Type B pancreatic cell (in vitro differentiated cells): ENCODE measurements at regions not wholly inside any gene's neighbourhood (a gene's known extent, or its start where the extent isn't known, plus 50 kb on each side); places are given as distances from the start of the nearest gene placed in this dataset.

ENCODE experiments used
- DNase-seq: peaks from one replicate; pipeline ENCODE4 v3.0.0; 2021; ENCODE audit warnings: mixed read lengths; ENCODE audit not compliant: unreplicated experiment; ENCODE audit errors: extremely low spot score
- H3K27ac Mint-ChIP-seq: 2 replicates; pipeline ENCODE4 v1.8.0; 2021; ENCODE audit warnings: mild to moderate bottlenecking, mixed read lengths
- H3K27me3 Mint-ChIP-seq: 2 replicates; pipeline ENCODE4 v1.8.0; 2021; ENCODE audit warnings: mixed read lengths
- H3K36me3 Mint-ChIP-seq: 2 replicates; pipeline ENCODE4 v1.8.0; 2021; ENCODE audit warnings: mixed read lengths
- H3K4me1 Mint-ChIP-seq: one replicate; pipeline ENCODE4 v1.8.0; 2021; ENCODE audit warnings: mixed read lengths; ENCODE audit not compliant: unreplicated experiment
- H3K4me3 Mint-ChIP-seq: 2 replicates; pipeline ENCODE4 v1.8.0; 2021; ENCODE audit warnings: mild to moderate bottlenecking, mixed read lengths
- H3K9me3 Mint-ChIP-seq: 2 replicates; pipeline ENCODE4 v1.8.0; 2021; ENCODE audit warnings: mixed read lengths
- TF ChIP-seq, protein P1 (sequence below): fragments of 200-600 bp; sonication (generic); conservative IDR thresholded peaks from 2 replicates; pipeline ENCODE4 v1.5.0; 2021; ENCODE audit warnings: antibody characterized with exemption, mild to moderate bottlenecking

DNA sequence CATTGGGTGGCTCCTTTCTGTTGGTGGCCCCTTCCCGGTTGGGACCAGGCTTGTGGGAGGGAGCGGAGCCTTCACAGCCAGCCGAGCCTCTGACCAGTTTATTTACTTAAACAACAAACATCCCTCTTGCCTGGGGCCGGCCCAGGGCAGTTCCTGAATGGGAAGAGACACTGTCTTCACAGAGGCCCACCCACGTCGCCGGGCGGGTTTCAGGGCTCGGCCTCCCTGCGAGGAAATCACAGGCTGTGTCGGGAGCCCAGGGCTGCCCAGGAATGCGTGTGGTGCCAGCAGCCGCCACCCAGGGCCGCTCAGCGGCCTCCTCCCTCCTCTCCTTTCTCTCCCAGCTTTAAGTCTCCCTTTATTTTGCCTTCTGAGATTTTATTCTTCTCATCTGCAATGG, 132.5 kb downstream of the HSD17B3 start:
- Mint-ChIP-seq H3K4me1 (peaks cover 17% of the 10 kb centered on the region), H3K4me3 (peak overlapping the region; percentile 57), H3K9me3 (no peaks in the 10 kb centered on the region), H3K36me3 (no peaks in the 10 kb centered on the region), H3K27ac (peak overlapping the region; percentile 61), H3K27me3 (no peaks in the 10 kb centered on the region)
- TF ChIP-seq, protein P1, sequence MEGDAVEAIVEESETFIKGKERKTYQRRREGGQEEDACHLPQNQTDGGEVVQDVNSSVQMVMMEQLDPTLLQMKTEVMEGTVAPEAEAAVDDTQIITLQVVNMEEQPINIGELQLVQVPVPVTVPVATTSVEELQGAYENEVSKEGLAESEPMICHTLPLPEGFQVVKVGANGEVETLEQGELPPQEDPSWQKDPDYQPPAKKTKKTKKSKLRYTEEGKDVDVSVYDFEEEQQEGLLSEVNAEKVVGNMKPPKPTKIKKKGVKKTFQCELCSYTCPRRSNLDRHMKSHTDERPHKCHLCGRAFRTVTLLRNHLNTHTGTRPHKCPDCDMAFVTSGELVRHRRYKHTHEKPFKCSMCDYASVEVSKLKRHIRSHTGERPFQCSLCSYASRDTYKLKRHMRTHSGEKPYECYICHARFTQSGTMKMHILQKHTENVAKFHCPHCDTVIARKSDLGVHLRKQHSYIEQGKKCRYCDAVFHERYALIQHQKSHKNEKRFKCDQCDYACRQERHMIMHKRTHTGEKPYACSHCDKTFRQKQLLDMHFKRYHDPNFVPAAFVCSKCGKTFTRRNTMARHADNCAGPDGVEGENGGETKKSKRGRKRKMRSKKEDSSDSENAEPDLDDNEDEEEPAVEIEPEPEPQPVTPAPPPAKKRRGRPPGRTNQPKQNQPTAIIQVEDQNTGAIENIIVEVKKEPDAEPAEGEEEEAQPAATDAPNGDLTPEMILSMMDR: no peak
- peak; percentile 82 for DNase-seq

DNA sequence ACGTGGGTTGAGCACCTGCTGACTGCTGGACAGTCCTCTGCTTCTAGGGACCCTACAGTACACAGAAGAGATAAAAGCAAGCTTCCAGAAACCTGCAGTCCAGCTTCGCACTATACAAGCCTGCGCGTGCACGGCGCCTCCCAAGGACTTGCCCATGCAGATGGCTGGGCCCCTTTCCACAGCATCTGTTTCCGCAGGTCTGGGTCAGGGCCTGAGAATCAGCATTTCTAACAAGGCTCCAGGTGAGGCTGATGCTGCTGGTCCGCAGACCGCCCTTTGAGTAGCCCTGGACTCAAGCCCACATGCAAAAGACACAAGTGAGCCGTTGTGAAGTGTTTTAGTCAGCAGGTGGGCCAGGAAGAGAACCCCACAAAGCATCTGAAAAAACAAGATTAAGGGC, 133.1 kb downstream of the HSD17B3 start:
- DNase-seq: no peak
- H3K27ac Mint-ChIP-seq: peak overlapping the region; percentile 61
- TF ChIP-seq, protein P1: no peak
- no peaks in the 10 kb centered on the region for H3K36me3 Mint-ChIP-seq
- H3K27me3 Mint-ChIP-seq: no peaks in the 10 kb centered on the region
- H3K9me3 Mint-ChIP-seq: no peaks in the 10 kb centered on the region
- peaks cover 17% of the 10 kb centered on the region for H3K4me1 Mint-ChIP-seq
- H3K4me3 Mint-ChIP-seq: no peak overlapping the region

DNA sequence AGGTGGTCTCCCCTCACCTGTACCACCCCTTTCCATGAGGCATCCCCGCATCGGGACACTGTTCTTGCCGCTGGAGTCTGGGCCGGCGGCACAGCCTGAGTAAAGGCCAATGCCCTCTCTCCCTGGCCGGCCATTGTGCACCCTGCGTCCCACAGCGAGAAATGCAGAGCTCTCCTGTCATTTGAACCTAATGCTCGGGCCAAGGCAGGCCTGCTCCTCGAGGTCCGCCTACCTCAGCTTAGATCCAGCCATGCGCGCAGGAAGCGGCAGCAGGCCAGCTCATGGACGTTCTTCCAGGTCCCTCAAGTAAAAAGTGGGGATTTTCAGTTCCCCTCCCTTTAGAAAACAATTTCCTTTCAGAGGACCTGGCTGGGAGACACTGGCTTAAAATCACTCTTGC, 135.0 kb downstream of the HSD17B3 start:
- H3K27ac Mint-ChIP-seq: no peak overlapping the region
- H3K4me3 Mint-ChIP-seq: no peak overlapping the region
- H3K36me3 Mint-ChIP-seq: no peaks in the 10 kb centered on the region
- peaks cover 5% of the 10 kb centered on the region for H3K9me3 Mint-ChIP-seq
- DNase-seq: no peak
- H3K27me3 Mint-ChIP-seq: peaks cover 9% of the 10 kb centered on the region
- peaks cover 18% of the 10 kb centered on the region for H3K4me1 Mint-ChIP-seq
- TF ChIP-seq, protein P1: no peak

DNA sequence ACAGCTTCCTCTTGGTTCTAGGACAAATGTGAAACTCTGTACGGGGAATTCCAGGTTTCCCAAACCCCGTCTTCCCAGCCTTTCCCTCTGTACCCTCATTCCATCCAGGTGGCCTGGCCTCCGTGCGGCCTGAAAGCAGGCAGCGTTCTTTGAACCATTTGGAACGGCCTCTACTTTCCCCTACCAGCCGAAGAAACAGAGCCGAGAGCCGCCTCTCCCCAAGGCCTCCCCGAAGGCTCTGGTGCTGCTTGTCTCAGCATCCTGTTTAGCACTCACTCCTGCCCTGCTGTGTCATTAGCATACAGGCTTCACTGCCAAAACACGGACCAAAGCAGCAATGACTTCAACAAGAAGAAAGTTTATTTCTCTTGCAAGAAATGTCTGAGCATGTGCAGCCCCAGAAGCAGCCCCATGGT, 137.7 kb downstream of the HSD17B3 start:
- peaks cover 13% of the 10 kb centered on the region for H3K27me3 Mint-ChIP-seq
- TF ChIP-seq, protein P1: no peak
- H3K36me3 Mint-ChIP-seq: no peaks in the 10 kb centered on the region
- H3K4me1 Mint-ChIP-seq: peaks cover 11% of the 10 kb centered on the region
- no peak overlapping the region for H3K4me3 Mint-ChIP-seq
- H3K9me3 Mint-ChIP-seq: peaks cover 14% of the 10 kb centered on the region
- DNase-seq: no peak
- H3K27ac Mint-ChIP-seq: no peak overlapping the region

DNA sequence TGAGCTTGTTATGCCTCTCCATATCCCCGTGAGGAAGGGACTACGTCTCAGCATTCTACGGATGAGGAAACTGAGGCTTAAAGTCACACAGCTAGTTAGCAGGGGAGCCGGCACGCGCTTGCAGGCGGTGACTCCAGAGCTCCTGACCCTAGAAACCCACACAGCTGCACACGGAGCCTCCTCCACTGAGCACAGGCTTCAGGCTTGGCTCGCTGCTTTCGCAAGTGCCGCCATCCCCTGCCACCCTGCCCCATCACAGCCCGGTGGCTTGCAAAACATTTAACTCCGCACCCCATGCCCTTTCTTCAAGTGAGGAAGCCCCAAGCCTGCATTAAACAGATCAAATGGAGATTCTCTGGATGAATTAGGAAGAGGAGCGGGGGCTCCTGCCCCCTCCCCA, 138.3 kb downstream of the HSD17B3 start:
- no peak for DNase-seq
- Mint-ChIP-seq H3K4me1 (peaks cover 11% of the 10 kb centered on the region), H3K27ac (no peak overlapping the region), H3K4me3 (no peak overlapping the region), H3K36me3 (no peaks in the 10 kb centered on the region), H3K9me3 (peaks cover 14% of the 10 kb centered on the region), H3K27me3 (peaks cover 15% of the 10 kb centered on the region)
- TF ChIP-seq, protein P1: no peak

DNA sequence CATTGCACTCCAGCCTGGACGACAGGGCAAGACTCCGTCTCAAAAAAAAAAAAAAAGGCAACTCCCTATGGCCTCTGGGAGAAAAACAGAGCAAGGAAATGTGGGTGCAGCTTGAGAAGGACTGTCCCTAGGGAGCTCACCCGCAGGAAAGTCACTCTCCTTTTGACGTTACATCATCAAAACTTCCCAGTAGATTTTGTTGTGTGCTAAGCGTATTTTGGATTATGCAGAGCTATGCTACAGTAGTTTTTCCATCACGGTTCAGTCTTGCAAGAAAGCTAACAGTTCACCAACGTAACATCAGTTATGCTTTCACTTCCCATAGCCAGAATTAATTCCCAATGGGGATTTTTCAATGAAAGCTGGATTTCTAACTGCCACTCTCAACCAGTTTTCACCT, 138.8 kb downstream of the HSD17B3 start:
- DNase-seq: no peak
- peaks cover 11% of the 10 kb centered on the region for H3K4me1 Mint-ChIP-seq
- H3K27ac Mint-ChIP-seq: no peak overlapping the region
- H3K9me3 Mint-ChIP-seq: peaks cover 14% of the 10 kb centered on the region
- no peaks in the 10 kb centered on the region for H3K36me3 Mint-ChIP-seq
- H3K27me3 Mint-ChIP-seq: peaks cover 17% of the 10 kb centered on the region
- TF ChIP-seq, protein P1: no peak
- H3K4me3 Mint-ChIP-seq: no peak overlapping the region
